ENCODE measurements at regions not wholly inside any gene's neighbourhood (a gene's known extent, or its start where the extent isn't known, plus 50 kb on each side); places are given as distances from the start of the nearest gene placed in this dataset.

DNA sequence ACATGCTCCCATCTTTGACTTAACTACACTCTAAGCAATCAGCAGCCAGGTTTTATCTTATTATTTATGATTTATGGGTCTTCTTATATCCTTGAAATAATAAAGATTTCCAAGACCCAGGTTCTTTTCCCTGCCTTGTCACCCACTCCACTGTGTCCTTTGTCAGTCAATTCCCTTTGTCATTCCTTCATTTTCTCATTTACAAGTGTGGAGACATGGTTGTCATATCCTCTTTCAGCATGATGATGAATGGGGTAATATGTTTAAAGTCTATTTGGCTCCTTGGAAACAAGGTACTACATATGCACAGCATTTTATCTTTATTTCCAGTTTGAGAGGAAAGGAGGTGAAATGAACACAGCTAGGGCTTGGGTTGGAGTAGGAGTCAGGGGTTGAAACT lies 521.8 kb downstream of the LMO7 start:
- DNase-seq = no peak

DNA sequence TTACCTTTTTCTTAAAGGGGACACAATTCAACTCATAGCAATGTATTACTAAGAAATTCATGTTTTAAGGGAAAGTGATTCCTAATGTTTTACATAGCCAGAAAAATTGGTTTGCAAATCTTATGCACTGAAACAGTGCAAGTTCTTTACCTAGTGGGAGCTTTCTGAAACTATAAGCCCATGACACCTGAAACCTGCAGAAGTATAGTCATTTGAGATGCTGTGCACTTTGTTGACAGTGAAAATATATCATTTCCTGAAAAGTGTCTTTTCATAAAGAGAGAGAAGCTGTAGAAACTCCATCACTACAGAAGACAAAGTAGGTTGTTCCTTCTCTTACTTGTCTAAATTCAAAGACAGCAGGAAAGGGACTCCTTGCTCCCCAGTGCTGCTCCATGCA lies 517.1 kb downstream of the LMO7 start:
- no peak for DNase-seq

DNA sequence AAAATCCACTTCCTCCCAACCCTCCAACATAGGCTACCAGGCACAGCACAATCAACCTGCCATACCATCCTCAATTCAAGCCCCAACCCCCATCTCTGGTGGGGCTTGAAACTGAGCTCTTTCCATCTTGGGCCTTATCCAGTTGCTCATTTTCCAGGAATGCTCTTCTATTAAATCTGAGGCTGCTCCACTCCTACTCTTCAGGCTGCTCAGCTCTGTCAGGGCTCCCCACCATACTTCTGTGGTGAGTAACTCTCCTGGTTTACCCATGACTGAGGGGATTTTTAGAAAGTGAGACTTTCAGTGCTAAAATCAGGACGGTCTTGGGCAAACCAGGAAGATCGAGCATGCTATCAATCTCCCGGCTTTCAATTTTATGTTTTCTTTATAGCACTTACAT lies 512.8 kb downstream of the LMO7 start:
- no peak for DNase-seq

DNA sequence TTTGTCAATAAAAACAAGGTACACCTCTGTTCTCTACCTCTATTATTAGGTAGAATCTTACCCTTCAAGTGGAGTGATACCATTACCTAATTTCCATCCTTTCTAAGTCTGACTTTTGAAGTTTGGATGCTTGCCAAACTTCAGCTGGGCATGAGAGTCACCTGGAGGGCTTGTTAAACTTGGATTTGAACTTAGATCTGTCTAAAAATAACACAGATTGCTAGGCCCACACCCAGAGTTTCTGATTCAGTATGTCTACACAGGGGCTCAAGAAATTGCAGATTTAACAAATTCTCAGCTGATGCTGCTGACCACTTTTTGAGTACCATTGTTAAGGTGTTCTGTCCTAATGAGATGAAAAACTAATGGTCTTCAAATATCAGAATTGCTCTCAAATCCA lies 512.2 kb downstream of the LMO7 start:
- no peak for DNase-seq

DNA sequence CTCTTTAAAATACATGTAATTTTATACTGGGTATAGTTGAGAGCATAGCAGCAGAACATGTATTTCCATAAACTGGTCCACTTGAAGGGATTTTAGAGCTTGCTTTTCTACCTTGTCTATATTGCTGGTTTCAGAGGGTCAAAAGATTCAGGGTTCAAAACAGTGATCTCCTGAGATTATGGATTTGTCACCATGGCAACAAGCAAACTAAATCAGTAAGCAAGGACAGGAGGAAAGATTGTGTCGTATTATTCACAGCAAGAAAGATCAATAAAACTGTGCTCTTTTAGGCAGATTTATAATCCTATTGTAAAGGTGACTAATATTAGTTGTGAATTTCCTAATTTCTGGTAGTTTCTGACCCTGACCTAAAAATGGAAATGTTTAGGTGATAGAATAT lies 496.4 kb downstream of the LMO7 start:
- DNase-seq = no peak

DNA sequence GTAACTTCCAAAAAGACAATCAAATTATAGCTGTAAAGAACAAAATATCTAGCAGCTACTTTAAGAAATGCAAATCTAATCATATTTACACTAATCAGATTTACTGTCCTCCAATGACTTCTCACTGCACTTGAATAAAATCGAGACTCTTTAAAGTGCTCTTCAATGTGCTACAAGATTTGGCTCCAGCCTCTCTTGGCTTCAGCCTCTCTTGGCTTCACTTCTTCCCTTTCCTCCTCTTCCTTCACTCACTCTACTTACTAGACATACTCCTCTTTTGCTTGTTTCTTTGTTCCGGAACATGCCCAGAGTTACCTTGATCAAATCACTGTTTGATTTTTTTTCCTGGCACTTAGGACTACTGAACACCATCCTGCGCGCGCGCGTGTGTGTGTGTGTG lies 495.4 kb downstream of the LMO7 start:
- DNase-seq = no peak

DNA sequence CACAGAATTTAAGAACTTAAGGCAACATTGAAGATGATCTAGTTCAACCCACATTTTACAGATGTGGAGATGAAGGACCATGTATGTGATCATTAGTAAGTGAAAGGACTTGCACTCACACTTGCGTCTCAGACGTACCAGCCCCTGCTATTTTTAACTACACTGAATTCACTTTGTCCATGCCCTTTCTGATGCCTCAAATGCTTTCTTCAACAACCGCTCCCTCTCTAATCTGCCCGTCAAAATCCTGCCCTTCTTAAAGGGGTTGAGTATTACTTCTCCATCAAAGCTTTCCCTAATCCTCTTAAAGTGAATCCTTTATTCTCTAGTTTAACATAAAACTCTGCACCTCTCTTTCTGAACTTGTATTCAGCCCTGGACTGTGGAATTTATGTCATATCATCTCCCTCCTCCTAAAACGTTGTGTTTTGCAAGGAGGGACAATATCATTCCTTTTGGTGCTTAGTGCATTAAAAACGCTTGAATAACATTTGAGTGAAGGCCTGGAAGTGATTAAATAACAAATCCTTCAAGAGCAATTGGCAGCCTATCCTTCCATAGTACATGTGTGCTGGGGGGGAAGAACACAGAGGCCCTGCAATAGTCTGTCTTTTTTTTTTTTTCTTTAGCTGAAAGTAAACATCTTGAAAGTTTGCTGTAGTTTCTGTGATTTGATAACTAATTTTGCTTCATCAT lies 493.3 kb downstream of the LMO7 start:
- no peak for DNase-seq

DNA sequence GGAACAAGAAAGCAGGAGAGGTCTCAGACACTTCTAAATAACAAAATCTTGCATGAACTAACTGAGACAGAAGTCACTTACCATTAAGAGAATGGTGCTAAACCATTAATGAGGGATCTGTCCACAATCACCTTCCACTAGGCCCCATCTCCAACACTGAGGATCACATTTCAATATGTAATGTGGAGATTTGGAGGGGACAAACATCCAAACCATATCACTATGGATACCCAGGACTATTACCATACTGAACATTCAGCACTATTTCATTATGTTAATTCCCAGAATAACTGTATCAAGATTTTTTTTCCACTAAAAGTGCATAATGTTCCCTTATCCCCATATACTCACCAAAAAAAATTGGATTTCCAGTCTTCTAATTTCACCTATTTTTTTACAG lies 491.8 kb downstream of the LMO7 start:
- DNase-seq = no peak

DNA sequence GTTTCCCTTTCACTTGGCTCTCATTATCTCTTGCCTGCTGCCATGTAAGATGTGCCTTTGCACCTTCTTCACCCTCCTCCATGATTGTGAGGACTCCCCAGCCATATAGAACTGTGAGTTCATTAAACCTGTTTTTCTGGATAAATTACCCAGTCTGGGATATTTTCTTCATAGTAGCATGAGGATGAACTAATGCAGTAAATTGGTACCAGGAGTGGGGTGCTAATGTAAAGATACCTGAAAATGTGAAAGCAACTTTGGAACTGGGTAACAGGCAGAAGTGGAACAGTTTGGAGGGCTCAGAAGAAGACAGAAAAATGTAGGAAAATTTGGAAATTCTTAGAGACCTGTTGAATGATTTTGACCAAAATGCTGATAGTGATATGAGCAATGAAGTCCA lies 487.4 kb downstream of the LMO7 start:
- no peak for DNase-seq

DNA sequence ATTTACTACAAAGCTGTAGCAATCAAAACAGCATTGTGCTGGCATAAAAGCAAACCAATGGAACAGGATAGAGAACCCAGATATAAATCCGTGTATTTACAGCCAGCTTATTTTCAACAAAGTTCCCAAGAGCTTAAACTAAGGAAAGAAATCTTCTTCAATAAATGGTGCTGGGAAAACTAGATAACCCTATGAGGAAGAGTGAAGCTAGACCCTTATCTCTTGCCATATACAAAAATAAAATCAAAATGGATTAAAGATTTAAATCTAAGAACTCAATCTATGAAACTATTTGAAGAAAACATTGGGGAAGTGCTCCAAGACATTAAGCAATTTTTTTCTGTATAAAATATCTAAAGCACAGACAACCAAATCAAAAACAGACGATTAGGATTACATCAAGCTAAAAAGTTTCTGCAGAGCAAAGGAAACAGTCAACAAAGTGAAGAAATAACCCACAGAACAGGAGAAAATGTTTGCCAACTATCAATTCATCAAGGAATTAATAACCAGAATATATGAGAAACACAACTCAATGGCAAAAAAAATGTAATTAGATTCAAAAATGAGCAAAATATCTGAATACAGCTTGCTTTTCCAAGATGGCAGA lies 480.7 kb downstream of the LMO7 start:
- DNase-seq = no peak

DNA sequence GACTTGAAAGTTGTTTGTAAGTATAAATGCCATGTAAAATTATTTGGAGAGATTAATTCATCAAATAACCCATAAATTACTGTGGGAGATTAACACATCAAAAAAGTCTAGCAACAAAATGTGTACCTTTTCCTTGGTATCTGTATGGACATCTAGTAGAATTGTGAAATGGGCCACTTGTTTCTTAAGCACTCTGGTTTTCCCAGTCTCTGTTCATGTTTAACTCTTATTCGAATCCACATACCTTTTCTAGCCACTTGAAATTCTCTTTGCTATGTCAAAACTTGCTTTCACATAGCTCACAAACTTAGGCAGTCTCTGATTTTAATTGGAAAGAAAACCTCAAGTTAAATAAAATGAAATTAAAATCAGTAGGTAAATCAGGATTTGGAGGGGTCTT lies 470.6 kb downstream of the LMO7 start:
- DNase-seq = no peak

DNA sequence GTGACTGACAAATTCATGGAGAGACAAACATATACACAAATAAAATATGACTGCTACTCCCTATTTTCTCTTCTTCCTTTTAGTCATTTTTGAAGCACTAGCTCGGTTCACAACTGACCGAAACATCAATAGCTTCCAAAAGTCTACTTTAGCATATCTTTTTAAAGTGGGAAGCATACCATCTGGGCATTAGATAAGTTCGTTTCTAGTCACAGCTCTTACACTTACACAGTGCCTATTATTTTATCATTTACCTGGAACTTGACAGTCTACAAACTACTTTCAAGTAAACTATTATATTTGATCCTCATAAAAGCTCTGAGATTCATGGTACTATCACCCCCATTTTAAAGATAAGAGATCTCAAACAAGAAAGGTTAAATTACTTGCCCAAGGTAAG lies 458.5 kb downstream of the LMO7 start:
- no peak for DNase-seq

DNA sequence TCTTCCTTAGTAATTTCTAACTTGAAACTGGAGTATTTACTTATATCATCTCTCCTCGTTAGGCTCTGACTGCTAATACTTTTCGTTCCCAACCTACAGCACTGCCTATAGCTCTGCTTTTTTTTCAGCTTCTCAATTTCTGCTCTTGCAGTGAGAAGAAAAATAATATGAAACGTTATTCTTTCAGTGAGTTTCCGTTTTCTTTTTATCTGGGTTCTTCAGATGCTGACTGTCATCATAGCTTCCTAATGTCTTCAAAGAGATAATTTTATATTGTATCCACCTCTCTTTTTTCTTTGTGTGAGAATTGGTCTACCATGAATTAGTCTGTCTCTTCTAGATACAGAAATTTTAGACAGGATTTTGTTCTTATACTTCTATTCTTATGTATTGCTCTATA lies 454.9 kb downstream of the LMO7 start:
- no peak for DNase-seq

DNA sequence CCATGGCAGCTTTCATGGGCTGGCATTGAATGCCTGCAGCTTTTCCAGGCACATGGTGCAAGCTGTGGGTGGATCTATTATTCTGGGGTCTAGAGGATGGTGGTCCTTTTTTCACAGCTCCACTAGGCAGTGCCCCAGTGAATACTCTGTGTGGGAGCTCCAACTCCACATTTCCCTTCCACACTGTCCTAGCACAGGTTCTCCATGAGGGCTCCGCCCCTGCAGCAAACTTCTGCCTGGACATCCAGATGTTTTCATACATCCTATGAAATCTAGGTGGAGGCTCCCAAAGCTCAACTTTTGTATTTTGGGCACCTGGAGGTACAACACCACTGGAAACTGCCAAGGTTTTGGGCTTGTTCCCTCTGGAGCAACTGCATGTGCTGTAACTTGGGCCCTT lies 450.6 kb downstream of the LMO7 start:
- DNase-seq = no peak

DNA sequence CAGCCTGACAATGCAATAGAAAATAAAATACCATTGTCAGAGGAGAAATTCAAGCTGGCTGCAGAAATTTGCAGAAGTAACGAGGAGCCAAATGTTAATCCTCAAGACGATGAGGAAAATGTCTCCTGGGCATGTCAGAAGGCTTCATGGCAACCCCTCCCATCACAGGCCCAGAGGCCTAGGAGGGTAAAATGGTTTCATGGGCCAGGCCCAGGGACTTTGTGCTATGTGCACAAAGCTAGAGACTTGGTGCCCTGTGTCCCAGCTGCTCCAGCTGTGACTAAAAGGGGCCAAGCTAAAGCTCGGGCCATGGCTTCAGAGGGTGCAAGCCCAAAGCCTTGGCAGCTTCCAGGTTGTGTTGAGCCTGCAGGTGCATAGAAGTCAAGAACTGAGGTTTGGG lies 431.7 kb downstream of the LMO7 start:
- DNase-seq = no peak

DNA sequence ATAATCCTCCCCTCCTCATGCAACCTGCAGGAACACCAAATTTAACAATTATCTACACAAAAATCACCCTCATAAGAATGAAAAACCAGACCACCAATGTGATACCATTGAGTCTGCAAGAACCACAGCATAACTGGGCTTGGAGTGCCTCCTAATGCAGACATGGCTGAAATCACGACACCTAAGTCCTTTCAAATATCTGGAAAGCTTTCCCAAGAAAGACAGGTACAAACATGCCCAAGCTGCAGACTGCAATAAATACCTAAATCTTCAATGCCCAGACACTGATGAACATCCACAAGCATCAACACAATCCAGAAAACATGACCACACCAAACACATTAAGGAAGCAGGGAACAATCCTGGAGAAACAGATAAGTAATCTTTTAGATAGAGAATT lies 417.1 kb downstream of the LMO7 start:
- no peak for DNase-seq

DNA sequence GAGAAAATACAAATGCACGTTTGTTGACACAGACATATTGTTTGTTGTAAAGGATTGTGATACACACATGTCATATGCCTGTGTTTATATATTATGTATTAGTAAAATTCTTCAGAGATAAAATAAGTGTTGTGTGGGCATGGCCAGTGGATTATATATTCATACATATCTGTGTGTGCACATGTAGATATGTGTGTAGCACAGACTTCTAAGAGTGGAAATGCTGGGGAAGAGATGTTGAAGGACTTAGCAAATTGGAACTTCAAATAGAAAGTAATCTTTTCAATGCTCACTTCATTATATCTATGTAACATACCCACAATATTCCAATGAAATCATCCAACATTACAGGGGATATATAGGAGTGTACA lies 413.2 kb downstream of the LMO7 start:
- DNase-seq = no peak

DNA sequence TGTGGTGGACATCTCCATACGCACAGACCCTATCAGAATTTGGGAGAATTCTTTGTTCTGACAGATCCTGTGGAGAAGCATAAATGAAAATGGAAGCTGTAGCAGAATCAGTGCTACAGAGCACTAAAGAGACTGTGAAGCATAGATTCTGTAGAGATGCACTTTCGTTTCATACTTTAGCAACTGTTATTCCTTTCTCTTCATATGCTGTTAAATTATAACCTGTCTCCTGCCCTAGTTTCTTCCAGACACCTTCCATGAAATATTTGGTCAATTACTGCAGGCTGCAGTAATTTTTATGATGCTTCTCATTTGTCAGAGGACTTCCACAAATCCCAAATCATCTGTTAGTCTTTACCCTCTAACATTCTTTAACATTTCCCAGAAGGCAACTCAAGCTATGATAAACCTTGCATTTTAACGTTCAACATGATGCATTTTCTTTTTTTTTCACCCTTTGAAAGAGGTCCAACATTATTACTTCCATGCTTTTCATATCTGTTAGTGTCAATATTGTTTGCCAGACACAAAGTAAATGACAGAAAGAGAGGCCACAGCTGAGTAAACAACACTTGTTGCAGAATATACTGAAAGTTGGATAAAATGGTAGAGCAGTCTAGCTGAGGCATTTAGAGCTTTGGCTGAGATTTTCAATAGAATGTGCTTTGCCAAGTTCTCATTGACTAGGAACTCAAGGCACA lies 412.7 kb downstream of the LMO7 start:
- DNase-seq = no peak

DNA sequence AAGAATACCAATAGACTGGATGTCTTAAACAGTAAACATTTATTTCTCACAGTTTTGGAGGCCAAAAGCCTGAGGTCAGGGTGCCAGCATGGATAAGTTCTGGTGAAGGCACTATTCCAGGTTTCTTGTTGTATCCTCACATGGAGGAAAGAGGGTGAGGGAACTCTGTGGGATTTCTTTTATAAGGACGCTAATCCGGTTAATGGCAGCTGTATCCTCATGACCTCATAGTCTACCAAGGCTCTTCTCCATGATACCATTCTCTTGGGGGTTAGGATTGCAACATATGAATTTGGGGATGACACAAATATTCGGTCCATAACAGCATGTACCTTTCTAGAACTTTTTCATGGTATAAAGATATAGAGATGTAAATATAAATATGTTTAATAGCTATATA lies 412.0 kb downstream of the LMO7 start:
- DNase-seq = no peak

DNA sequence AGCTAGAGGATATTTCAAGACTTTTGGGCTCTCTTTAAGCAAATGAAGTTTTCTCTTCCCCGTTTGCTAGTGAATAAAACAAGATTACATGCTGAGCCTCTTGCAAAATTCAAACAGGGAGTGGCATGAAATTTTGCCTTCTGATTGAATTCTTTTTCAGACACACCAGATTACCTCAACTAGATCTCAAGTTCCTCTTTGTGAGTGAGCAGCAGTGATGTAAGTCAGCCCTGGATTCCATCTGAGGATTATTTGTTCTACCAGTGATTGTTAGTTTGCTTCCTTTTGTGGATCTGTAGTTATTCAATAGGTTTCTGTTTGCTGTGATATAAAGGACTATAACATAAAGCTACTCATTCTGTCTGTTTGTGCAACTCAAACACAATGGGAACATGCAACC lies 407.7 kb downstream of the LMO7 start:
- no peak for DNase-seq

DNA sequence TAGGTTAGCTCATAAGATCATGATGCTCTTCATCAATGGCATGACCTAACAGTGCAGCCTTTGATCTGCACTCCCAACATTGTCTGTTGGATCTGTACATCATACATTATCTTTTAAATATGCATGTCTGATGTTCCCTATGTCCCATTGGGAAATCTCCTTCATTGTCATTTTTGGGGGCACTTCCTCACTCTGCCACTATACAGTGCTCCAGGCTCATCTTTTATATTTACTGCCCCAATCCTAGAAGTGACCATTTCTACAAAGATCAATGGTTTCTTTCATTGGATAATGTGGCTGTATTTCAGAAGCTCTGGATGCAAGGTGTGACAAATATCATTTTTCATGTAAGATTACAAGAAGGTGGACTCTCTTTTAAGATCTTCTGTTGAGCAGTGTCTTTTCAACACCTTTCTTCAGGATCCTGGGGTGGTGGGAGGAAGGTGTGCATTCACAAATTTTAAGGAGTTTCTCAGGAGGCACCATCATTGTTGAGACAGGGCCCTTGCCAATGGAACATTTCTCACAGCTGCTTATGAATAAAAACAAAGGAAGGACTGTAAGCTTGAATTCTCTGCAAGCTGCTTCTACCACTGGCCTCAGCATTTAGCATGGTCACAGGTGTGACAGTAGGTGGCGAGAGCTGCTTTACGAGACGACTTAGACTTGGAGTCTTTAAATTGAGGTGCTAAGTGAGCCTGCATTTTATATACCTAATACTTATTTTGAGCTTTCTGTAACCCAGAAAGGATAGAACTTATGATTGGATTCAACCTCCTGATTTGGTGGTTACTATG lies 403.0 kb downstream of the LMO7 start:
- DNase-seq = no peak

DNA sequence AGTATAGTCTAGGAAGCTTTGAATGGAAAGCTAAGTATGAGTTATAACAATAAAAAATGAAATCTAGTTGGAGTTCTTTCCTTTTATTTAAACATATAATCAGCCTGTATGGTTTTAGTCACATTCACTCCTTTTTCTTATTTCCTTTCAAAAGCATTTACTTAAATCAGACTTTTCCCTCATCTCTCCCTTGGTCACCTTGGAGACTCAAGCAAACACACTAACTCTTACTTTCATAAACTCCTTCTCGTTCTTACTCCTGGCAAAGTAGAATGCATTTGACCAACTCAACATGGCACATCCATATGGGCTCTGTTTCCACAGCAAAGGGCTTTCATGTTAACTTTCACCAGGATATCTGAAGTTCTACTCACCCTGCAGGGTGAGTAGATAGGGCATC lies 400.0 kb downstream of the LMO7 start:
- no peak for DNase-seq

DNA sequence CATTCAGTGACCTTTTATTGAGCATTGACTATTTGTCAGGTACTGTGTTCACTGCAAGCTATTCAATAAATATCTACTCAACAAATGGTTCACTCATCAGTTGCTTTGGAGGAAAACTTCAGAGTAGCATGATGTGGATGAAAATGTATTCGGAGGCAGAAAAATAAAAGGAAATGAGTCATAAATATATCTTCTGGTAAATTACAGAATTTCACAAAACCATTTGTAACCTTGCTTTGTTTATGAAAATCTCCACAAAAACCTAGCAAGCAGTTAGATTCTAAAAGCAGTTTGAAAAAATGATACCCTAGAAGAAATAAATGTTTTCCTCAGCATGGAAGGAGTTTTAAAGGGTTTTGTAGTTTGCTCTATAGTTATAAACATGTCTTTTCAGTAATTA lies 399.6 kb downstream of the LMO7 start:
- no peak for DNase-seq

DNA sequence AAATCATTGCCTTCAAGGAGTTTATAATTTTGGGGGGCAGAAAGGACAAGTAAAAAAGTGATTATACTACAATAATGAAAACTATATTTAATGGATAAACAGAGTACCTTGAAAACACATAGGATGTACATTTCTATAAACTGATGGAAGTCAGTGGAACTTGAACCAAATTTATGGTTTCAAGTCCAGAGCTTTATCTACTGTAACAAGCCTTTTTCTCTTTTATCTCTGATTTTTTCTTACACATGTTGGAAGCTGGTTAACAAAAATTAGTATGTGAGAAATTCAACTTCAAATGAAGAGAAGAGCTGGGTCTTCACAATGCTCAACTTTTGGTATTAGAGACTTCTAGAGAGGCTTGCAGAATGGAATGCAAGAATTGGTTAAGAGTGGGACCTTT lies 393.6 kb downstream of the LMO7 start:
- no peak for DNase-seq

Data from activated CD8-positive, alpha-beta memory T cell treated with anti-CD3 and anti-CD28 coated beads, Interleukin-2, amount 50 U/mL, for 4 hours (primary cell).